Fibroblast of pulmonary artery (primary cell): ENCODE measurements at regions not wholly inside any gene's neighbourhood (a gene's known extent, or its start where the extent isn't known, plus 50 kb on each side); places are given as distances from the start of the nearest gene placed in this dataset.

Source experiments
- DNase-seq: peaks from one replicate; pipeline ENCODE4 v3.0.0-alpha.2; 2010; ENCODE audit warnings: low read depth
- H3K4me3 ChIP-seq: replicated peaks from 2 replicates; pipeline ENCODE4 v1.5.1; 2011; ENCODE audit warnings: low read depth, mild to moderate bottlenecking, control low read depth, low read length, moderate library complexity
- CTCF ChIP-seq: IDR thresholded peaks from 2 replicates; pipeline ENCODE4 v1.5.1; 2011; ENCODE audit warnings: mild to moderate bottlenecking, control low read depth, low read length, inconsistent platforms; ENCODE audit errors: missing control alignments

GRCh38 chr5:166353580-166353979 is 1937.9 kb upstream of the WWC1 start:
- TF ChIP-seq CTCF, result no peak
- no peak overlapping the region for H3K4me3 ChIP-seq
- DNase-seq, result no peak

- no peak overlapping the region for H3K4me3 ChIP-seq
- TF ChIP-seq CTCF, result no peak
- DNase-seq, result no peak
Measured at GRCh38 chr5:166354332-166354731, 1937.1 kb upstream of the WWC1 start.

- H3K4me3 ChIP-seq, result no peak overlapping the region
- no peak for DNase-seq
- no peak for TF ChIP-seq CTCF
Measured at GRCh38 chr5:166356096-166356495, 1935.3 kb upstream of the WWC1 start.

GRCh38 chr5:166358127-166358830 is 1933.2 kb upstream of the WWC1 start:
- no peak overlapping the region for H3K4me3 ChIP-seq
- no peak for TF ChIP-seq CTCF
- peak; percentile 38 for DNase-seq

- no peak for TF ChIP-seq CTCF
- DNase-seq, result no peak
- H3K4me3 ChIP-seq, result no peak overlapping the region
Measured at GRCh38 chr5:166363087-166363760, 1928.2 kb upstream of the WWC1 start.

- no peak for DNase-seq
- no peak overlapping the region for H3K4me3 ChIP-seq
- TF ChIP-seq CTCF, result no peak
Measured at GRCh38 chr5:166365164-166365563, 1926.3 kb upstream of the WWC1 start.

- no peak for TF ChIP-seq CTCF
- DNase-seq, result no peak
- no peak overlapping the region for H3K4me3 ChIP-seq
Measured at GRCh38 chr5:166367391-166367790, 1924.1 kb upstream of the WWC1 start.
